Right atrium auricular region (tissue), 2 donors: ENCODE measurements at regions not wholly inside any gene's neighbourhood (a gene's known extent, or its start where the extent isn't known, plus 50 kb on each side); places are given as distances from the start of the nearest gene placed in this dataset.
"Not testable (repeated sequence)": the region's sequence is repeated elsewhere in the genome, so short reads cannot be mapped to it uniquely, and the experiment has no call there.

Experiments used
- DNase-seq: peaks from one replicate; pipeline ENCODE4 v3.0.0-alpha.2; 2019; ENCODE audit warnings: low spot score
- H3K27ac ChIP-seq, 2 donors: fragments of 200-600 bp; sonication (generic); 1 replicate in 1 of 2; 2 replicates in 1 of 2; pipeline ENCODE4 v1.5.1; 2016 to 2019
- H3K27me3 ChIP-seq, 2 donors: fragments of 200-600 bp; sonication (generic); one replicate each; pipeline versions ENCODE4 v1.5.1 to v1.6.0; 2017 to 2019
- H3K36me3 ChIP-seq: fragments of 200-600 bp; sonication (generic); one replicate; pipeline ENCODE4 v1.5.1; 2016
- H3K4me1 ChIP-seq, 2 donors: fragments of 200-600 bp; sonication (generic); one replicate each; pipeline versions ENCODE4 v1.5.1 to v1.6.0; 2017 to 2019
- H3K4me3 ChIP-seq, 2 donors: fragments of 200-600 bp; sonication (generic); 1 replicate in 1 of 2; 2 replicates in 1 of 2; pipeline ENCODE4 v1.5.1; 2017 to 2019; ENCODE audit warnings: mild to moderate bottlenecking in 1 of 2, moderate library complexity in 1 of 2
- H3K9me3 ChIP-seq, 2 donors: fragments of 200-600 bp; sonication (generic); one replicate each; pipeline ENCODE4 v1.5.1; 2019
- TF ChIP-seq, protein P1 (sequence below), 2 donors: fragments of 200-600 bp; sonication (generic); IDR thresholded peaks; one replicate each; pipeline ENCODE4 v1.5.1; 2019; ENCODE audit warnings: antibody characterized with exemption in 2 of 2

DNA sequence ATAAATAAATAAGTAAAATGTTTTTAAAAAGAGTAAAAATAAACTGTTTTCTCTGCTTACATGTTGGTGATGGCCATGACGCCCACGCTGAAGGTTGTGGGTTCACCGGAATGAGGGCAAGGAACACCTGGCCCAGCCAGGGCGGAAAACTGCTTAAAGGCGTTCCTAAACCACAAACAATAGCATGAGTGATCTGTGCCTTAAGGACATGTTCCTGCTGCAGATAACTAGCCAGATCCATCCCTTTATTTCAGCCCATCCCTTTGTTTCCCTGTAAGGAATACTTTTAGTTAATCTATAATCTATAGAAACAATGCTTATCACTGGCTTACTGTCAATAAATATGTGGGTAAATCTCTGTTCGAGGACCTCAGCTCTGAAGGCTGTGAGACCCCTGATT is 63.3 kb upstream of the CEP78 start:
- H3K4me1 ChIP-seq, H3K4me3 ChIP-seq, H3K36me3 ChIP-seq, DNase-seq, H3K27ac ChIP-seq, H3K9me3 ChIP-seq, H3K27me3 ChIP-seq: not testable (repeated sequence)

GRCh38 chr9:78171651-78172050 is 64.2 kb upstream of the CEP78 start:
- H3K27ac ChIP-seq = no peak overlapping the region
- H3K9me3 ChIP-seq = no peaks in the 10 kb centered on the region
- H3K27me3 ChIP-seq = no peaks in the 10 kb centered on the region
- no peak overlapping the region for H3K4me3 ChIP-seq
- H3K4me1 ChIP-seq = no peaks in the 10 kb centered on the region
- TF ChIP-seq, protein P1, sequence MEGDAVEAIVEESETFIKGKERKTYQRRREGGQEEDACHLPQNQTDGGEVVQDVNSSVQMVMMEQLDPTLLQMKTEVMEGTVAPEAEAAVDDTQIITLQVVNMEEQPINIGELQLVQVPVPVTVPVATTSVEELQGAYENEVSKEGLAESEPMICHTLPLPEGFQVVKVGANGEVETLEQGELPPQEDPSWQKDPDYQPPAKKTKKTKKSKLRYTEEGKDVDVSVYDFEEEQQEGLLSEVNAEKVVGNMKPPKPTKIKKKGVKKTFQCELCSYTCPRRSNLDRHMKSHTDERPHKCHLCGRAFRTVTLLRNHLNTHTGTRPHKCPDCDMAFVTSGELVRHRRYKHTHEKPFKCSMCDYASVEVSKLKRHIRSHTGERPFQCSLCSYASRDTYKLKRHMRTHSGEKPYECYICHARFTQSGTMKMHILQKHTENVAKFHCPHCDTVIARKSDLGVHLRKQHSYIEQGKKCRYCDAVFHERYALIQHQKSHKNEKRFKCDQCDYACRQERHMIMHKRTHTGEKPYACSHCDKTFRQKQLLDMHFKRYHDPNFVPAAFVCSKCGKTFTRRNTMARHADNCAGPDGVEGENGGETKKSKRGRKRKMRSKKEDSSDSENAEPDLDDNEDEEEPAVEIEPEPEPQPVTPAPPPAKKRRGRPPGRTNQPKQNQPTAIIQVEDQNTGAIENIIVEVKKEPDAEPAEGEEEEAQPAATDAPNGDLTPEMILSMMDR (IDR thresholded peaks at IDR 0.05) = no peak
- H3K36me3 ChIP-seq = no peaks in the 10 kb centered on the region
- DNase-seq = no peak

GRCh38 chr9:78169125-78169524 is 66.8 kb upstream of the CEP78 start:
- no peaks in the 10 kb centered on the region for H3K27me3 ChIP-seq
- no peak for DNase-seq
- H3K4me1 ChIP-seq = no peaks in the 10 kb centered on the region
- H3K4me3 ChIP-seq = no peak overlapping the region
- H3K9me3 ChIP-seq = peaks cover 0 to under 1% of the 10 kb centered on the region in 2 donors
- H3K36me3 ChIP-seq = no peaks in the 10 kb centered on the region
- H3K27ac ChIP-seq = no peak overlapping the region
- TF ChIP-seq, protein P1 (IDR thresholded peaks at IDR 0.05) = no peak

- Histone ChIP-seq H3K4me1 (no peaks in the 10 kb centered on the region), H3K27me3 (no peaks in the 10 kb centered on the region), H3K4me3 (no peak overlapping the region), H3K9me3 (peaks cover 0 to 6% of the 10 kb centered on the region in 2 donors), H3K36me3 (no peaks in the 10 kb centered on the region), H3K27ac (no peak overlapping the region)
- DNase-seq = no peak
- TF ChIP-seq, protein P1 (IDR thresholded peaks at IDR 0.05) = no peak
Observed at GRCh38 chr9:78167356-78167755, 68.5 kb upstream of the CEP78 start.

- no peak for DNase-seq
- TF ChIP-seq, protein P1 (IDR thresholded peaks at IDR 0.05) = no peak
- H3K9me3 ChIP-seq = peaks cover 0 to 6% of the 10 kb centered on the region in 2 donors
- no peaks in the 10 kb centered on the region for H3K4me1 ChIP-seq
- no peaks in the 10 kb centered on the region for H3K36me3 ChIP-seq
- H3K4me3 ChIP-seq = no peak overlapping the region
- no peak overlapping the region for H3K27ac ChIP-seq
- no peaks in the 10 kb centered on the region for H3K27me3 ChIP-seq
Observed at GRCh38 chr9:78163834-78164233, 72.0 kb upstream of the CEP78 start.

DNA sequence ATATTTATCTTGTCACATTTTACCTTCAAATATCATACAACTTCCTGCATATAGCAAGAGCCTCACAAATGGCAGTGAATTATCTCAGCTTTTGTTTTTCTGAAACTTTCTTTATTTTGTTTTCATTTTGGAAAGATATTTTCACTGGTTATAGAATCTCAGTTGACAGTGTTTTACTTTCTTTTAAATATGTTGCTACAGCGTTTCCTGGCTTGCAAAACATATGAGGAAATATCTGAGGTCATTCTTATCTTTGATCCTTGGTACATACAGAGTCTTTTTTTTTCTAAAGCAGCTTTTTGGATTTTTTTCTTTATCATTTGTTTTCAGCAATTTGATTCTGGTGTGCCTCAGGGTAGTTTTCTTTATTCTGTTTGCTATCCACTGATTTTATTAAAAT is 77.6 kb upstream of the CEP78 start:
- Histone ChIP-seq H3K4me3 (no peak overlapping the region), H3K4me1 (no peaks in the 10 kb centered on the region), H3K36me3 (no peaks in the 10 kb centered on the region), H3K27me3 (no peaks in the 10 kb centered on the region), H3K27ac (no peak overlapping the region), H3K9me3 (no peaks in the 10 kb centered on the region)
- TF ChIP-seq, protein P1 (IDR thresholded peaks at IDR 0.05) = no peak
- DNase-seq = no peak
